GM10266 (cell line): ENCODE measurements at regions not wholly inside any gene's neighbourhood (a gene's known extent, or its start where the extent isn't known, plus 50 kb on each side); places are given as distances from the start of the nearest gene placed in this dataset.

Source experiments
- DNase-seq: peaks from one replicate; pipeline ENCODE4 v3.0.0; 2012; ENCODE audit errors: extremely low spot score
- CTCF ChIP-seq: IDR thresholded peaks from 2 replicates; pipeline ENCODE4 v1.5.1; 2012; ENCODE audit warnings: mild to moderate bottlenecking, low read depth; ENCODE audit not compliant: control insufficient read depth, insufficient read depth; ENCODE audit errors: missing control alignments

DNA sequence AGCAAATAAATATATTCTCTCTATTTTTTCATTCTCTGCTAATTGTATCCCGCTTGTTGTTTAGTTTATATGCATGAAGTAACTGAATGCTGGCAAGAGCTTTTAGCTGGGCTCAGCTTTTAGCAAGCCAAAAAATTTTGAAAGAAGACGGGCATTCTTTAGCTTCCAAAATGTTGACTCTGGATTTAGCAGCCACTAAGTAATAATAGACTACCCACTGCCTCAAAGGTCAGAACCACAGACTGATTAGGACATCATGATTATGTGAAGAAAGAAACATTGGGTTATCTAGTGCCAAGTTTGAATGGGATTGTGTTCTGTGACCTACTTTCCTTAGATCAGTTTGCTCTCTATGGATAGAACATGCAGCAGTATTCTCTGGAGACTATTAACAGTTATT, 80.3 kb upstream of the DPH5 start:
- no peak for TF ChIP-seq CTCF
- DNase-seq: no peak

DNA sequence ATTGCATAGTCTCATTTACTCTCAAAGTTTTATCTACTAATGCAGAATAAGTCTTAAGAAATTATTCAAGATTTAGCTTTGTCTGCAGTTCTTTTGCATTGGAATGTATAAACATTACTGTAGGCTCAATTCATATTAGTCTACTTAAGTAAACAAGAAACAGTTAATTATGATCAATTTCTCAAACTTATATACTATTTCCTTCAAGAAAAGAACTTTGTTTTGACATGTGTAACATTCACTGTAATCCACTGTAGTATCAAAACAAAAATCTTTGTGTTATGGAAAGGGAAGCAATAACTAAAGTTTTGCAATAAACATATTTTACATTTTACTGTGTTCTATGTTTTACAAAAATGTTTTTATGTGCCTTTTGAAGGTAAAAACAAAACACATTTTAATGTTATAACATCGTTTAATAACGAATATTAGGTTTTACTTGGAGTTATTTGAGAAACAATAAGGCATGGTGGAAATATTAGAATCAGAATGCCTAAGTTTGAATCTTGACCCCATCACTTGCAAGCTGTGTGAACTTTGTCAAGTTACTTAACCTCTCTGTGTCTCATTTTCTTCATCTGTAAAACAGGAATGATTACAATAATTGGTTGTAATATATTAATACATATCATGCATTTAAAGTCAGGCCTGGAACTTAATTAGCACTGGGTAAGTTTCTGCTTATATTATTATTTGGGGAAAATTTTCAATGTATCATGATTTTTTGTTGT, 77.0 kb upstream of the DPH5 start:
- TF ChIP-seq CTCF: no peak
- DNase-seq: no peak

- no peak for TF ChIP-seq CTCF
- DNase-seq: no peak
These were observed 75.8 kb upstream of the DPH5 start for GRCh38 chr1:101101360-101101759.

DNA sequence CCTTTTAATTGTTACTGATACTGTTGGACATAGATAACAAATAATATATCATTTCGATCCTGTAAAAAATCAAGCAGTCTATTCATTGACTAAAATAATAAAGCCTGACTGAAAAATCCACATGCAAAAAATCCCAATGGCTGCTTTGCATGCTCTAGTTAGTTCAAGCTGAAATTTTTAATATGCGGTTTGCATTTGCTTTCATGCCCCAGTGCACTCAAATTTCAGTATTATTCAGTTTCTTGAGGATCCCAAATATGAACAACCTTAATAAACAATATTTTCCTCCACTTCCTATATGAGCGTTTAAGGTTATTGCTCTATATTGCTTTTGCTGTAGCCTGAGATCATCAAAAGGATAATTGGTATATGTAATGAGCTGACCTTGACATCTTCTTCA, 75.1 kb upstream of the DPH5 start:
- DNase-seq: no peak
- no peak for TF ChIP-seq CTCF

DNA sequence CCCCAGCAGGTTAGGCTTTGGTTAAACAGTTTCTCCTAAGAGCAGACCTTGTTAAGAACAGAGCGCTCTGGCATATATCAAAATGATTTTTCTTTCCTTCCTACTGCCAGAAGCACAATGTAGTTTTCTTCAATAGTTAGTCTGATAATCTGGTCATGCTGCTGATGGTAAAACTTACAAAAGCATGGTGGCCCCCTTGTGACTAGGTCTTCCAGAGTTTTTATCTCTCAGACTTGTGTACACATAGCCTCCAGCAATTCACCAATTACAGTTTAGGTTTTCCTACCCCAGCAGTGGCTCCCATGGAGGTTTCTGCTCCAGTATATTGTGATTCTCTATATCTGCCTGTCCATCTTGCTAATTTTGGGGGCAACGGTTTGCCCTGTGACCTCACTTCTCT, 73.3 kb upstream of the DPH5 start:
- no peak for TF ChIP-seq CTCF
- no peak for DNase-seq

DNA sequence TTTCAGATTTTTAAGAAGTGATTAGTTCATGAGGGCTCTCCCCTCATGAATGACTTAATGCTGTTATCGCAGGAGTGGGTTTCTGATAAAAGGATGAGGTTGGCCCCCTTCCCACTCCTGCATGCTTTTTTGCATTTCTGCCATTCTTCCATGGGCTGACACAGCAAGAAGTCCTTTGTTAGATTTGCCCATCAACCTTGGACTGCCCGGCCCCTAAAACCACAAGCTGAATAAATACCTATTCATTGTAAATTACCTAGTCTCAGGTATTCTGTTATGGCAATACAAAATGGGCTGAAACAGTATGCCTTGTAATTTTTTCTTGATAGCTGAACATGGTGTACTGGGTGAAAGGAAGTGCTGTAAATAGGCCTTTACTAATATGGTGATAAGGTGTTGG, 72.7 kb upstream of the DPH5 start:
- no peak for DNase-seq
- no peak for TF ChIP-seq CTCF

DNA sequence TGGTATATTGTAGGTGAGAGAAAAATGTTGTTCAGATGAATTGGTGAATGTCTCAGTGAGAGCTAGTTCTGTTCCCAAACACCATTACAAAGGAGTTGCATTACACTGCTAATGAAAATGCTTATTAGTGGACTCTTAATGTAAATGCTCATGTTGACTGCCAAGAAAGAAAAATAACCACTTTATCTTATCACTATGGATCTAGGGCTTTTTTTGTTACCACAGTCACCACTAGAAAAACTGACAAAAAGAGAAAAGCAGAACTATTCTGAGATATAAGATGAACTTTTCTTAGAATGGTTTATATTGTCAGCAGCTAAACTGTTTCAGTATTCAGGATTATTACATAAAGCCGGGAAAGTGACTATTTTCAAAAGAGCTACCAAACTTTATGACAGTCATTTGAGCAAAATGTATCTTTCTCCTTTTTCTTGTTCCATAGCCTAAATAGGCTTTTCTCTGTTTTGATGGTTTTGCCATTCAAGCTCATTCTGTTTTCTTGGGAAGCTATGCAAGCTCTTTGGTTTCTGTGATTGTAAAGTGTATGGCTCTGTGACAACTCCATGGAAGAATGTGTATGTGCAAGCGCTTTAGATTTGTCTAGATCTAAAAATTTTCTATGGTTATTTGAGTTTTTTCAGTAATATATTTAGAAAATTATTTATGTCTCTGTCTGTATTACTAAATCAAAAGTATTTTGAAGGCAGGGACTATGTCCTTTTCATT, 64.2 kb upstream of the DPH5 start:
- no peak for TF ChIP-seq CTCF
- DNase-seq: no peak
